H1 (cell line): ENCODE measurements at regions not wholly inside any gene's neighbourhood (a gene's known extent, or its start where the extent isn't known, plus 50 kb on each side); places are given as distances from the start of the nearest gene placed in this dataset.

ENCODE experiments used
- CTCF ChIP-seq, 3 experiments: IDR thresholded peaks; 1 replicate in 2 of 3; 2 replicates in 1 of 3; pipeline versions ENCODE4 v1.5.1 to v1.6.1; 2011; ENCODE audit warnings: low read length in 3 of 3, mild to moderate bottlenecking in 3 of 3, inconsistent platforms in 2 of 3, low read depth in 1 of 3, moderate library complexity in 1 of 3; ENCODE audit not compliant: insufficient read depth in 1 of 3; ENCODE audit errors: control extremely low read depth in 1 of 3
- EGR1 ChIP-seq: IDR thresholded peaks from 2 replicates; pipeline ENCODE4 v1.6.1; 2011; ENCODE audit warnings: low read depth, low read length, borderline replicate concordance
- EP300 ChIP-seq, 2 experiments: IDR thresholded peaks; 1 replicate in 1 of 2; 2 replicates in 1 of 2; pipeline ENCODE4 v1.6.1; 2011 to 2012; ENCODE audit warnings: low read depth in 2 of 2, low read length in 2 of 2, mild to moderate bottlenecking in 2 of 2, borderline replicate concordance in 1 of 2, inconsistent platforms in 1 of 2, moderate library complexity in 1 of 2
- GTF2F1 ChIP-seq: IDR thresholded peaks from 2 replicates; pipeline ENCODE4 v1.6.1; 2012; ENCODE audit warnings: low read depth, low read length, improper control_type of control experiment, borderline replicate concordance
- JUND ChIP-seq: IDR thresholded peaks from 2 replicates; pipeline ENCODE4 v1.6.1; 2011; ENCODE audit warnings: mild to moderate bottlenecking, improper control_type of control experiment, low read length
- KDM4A ChIP-seq: IDR thresholded peaks from one replicate; pipeline ENCODE4 v1.7.1; 2012; ENCODE audit warnings: low read depth, mild to moderate bottlenecking, moderate library complexity, low read length, inconsistent platforms; ENCODE audit not compliant: severe bottlenecking
- NANOG ChIP-seq: IDR thresholded peaks from 2 replicates; pipeline ENCODE4 v1.6.1; 2011; ENCODE audit warnings: low read length, low read depth, mild to moderate bottlenecking, inconsistent platforms; ENCODE audit not compliant: insufficient read depth, poor library complexity, severe bottlenecking
- SP4 ChIP-seq: IDR thresholded peaks from 2 replicates; pipeline ENCODE4 v1.6.1; 2012; ENCODE audit warnings: low read length, inconsistent platforms
- TF ChIP-seq, protein P1 (sequence below): IDR thresholded peaks from 2 replicates; pipeline ENCODE4 v1.6.1; 2011; ENCODE audit warnings: low read depth, mild to moderate bottlenecking, low read length; ENCODE audit not compliant: insufficient read depth

DNA sequence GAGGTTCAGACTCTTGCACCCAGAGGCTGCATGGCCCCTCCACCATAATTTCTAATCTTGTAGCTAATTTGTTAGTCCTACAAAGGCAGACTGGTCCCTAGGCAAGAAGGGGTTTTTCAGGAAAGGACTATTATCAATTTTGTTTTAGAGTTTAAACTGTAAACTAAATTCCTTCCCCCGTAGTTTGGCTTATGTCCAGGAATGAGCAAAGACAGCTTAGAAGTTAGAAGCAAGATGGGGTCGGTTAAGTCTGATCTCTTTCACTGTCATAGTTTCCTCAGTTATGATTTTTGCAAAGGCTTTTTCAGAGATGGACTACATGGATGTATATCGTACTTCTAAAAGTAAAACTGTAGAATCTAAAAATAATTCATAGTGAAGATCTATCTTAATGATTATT, 258.1 kb upstream of the IL1RAPL1 start (continued):
- no peak for TF ChIP-seq KDM4A
- TF ChIP-seq GTF2F1, result no peak
- TF ChIP-seq, protein P1, sequence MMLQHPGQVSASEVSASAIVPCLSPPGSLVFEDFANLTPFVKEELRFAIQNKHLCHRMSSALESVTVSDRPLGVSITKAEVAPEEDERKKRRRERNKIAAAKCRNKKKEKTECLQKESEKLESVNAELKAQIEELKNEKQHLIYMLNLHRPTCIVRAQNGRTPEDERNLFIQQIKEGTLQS, result no peak
- no peak for TF ChIP-seq EP300 (IDR thresholded peaks at IDR 0.05; ENCODE audit: borderline replicate concordance in 1 of 2, low read depth in 2 of 2, low read length in 2 of 2)
- no peak for TF ChIP-seq JUND
- no peak for TF ChIP-seq CTCF (IDR thresholded peaks at IDR 0.05; ENCODE audit: control extremely low read depth in 1 of 3, insufficient read depth in 1 of 3, low read depth in 1 of 3, low read length in 3 of 3)
- no peak for TF ChIP-seq SP4
- no peak for TF ChIP-seq NANOG
- no peak for TF ChIP-seq EGR1
